NCI-H69 (cell line): ENCODE measurements at regions not wholly inside any gene's neighbourhood (a gene's known extent, or its start where the extent isn't known, plus 50 kb on each side); places are given as distances from the start of the nearest gene placed in this dataset.
"Not testable (repeated sequence)": the region's sequence is repeated elsewhere in the genome, so short reads cannot be mapped to it uniquely, and the experiment has no call there.

Source experiments
- DNase-seq: peaks from one replicate; lab custom pipeline; 2025; lab: John Stamatoyannopoulos, UW

DNA sequence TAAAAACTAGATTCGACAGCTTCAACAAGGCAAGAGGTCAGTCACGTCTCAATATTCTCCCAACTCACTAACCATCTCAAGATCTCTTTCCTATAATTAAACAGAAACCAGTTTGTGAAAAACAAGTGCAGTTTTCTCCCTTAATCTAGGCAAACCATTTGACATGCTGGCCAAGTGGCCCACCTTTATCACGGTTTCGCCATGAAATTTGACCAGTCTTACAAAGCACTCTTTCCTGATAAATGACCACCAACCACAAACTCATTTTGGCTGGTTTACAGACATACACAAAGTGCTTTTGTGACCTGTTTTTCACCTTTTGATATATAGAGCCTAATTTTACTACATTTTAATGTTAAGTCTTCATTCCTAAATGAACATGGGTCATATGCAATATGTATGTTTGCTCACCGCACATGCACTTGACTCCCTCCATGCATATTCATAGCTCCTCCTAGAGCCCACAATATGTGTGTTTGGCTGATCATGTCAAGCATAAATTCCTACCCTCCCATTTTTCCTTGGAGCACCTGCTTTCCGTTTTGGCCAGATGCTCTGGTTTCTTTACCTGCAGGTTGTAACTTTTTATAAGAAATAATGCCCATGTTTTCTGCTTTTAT lies 385.1 kb downstream of the RAD51AP2 start:
- no peak for DNase-seq

DNA sequence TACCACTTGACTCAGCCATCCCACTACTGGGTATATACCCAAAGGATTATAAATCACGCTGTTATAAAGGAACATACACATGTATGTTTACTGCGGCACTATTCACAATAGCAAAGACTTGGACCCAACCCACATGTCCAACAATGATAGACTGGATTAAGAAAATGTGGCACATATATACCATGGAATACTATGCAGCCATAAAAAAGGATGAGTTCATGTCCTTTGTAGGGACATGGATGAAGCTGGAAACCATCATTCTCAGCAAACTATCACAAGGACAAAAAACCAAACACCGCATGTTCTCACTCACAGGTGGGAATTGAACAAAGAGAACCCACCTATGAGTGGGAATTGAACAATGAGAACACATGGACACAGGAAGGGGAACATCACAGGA lies 387.6 kb downstream of the RAD51AP2 start:
- DNase-seq = not testable (repeated sequence)

DNA sequence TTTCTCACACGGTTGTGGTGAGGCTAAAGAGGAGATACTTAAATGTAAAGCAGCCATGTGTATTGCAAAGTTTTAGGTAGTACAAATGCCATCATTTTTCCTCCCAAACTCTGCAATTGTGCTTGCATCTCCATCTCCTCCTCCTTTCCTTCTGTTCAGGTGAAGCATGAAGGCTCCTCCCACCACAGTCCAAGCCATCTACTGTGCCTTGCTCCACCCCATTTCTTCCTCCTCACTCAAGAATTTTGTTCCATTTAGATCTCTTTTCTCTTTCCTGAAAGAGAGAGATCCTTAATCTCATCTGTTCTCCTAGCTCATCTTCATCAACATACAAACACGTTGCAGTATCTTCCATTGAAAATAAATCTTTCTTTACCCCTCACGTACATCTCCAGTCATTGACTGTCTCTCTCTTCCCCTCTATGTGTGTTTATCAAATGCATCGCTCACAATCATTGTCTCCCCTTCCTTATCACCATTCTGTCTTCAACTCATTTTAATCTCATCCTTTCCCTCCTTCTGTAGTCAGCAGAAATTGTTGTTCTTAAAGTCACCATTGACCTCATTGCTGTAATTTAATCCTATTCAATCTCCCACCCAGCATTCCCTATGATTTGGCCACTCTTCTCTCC lies 392.1 kb downstream of the RAD51AP2 start:
- no peak for DNase-seq

DNA sequence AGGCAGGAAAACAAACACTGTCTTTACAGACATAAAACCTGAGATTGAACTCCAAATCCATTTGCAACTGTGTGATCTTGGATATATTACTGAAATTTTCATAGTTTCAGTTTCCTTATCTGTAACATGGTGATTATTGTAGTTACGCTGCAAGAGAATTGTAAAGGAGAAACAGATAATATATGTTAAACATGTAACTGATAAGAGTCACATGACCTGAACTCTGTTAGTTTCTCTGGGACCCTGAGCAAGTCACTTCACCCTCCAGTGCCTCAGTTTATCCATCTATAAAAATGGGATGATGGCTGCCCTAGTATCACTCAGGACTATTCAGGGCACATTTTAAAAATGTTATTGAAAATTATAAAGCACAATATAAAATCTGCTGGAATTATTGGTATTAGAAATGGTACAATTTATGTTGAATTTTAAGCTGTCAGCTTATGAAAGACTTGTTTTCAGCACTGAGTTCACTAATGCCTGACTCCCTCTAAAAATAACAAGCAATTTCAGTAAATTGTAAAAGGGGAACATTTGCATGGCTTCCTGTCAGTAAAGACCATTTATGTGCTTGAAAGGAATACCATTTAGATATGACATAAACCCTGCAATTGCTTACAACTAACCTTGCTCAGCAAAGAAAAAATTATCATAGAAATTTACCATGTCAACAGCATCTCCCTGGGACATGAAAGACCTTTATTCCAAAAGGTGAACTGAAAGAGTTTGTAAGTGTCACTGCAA lies 393.5 kb downstream of the RAD51AP2 start:
- no peak for DNase-seq

DNA sequence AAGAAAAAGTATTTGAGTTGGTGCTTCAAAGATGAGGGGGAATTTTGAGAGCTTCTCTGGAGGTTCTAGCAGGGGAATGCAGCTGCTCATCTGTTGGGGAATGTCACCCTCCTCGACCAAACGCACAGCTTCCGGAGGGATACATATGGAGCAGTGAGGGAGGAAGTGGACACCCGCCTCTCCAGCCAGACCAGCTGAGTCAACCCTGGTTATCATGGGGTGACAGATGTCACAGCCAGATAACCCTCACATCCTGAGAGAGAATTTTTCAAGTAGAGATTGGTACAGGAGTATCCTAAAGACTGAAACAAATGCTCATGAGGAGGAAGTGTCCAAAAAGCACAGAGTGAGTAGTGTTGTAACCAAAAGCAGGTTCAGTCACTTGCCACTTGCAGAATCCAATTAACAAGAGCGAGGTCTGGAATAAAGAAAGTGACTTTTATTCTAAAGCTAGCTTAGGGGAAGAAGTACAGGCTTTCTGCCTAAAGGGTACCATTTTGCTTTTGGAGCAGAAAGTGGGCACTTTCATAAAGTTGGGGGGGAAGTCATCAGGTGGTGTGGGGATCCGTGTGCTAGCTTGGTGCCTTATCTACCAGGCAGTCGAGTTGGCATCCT lies 395.2 kb downstream of the RAD51AP2 start:
- DNase-seq = no peak

DNA sequence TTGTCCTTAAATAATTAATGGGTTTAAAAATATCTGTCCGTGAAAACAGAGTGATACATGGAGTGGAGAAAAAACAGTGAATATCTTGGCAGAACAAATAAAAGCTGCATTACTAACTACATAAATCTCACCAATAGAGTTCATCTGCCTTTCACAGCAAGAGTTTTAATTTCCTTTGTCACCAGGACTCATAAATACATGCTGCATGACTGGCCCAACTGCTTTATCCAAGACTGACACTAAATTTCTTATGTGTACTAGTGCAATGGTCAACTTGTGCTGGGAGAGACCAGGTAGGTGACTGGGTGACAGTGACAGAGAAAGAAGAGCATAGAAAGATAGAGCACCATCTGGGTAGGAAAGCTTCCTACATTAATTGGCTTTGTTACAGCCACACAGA lies 402.8 kb downstream of the RAD51AP2 start:
- DNase-seq = no peak

DNA sequence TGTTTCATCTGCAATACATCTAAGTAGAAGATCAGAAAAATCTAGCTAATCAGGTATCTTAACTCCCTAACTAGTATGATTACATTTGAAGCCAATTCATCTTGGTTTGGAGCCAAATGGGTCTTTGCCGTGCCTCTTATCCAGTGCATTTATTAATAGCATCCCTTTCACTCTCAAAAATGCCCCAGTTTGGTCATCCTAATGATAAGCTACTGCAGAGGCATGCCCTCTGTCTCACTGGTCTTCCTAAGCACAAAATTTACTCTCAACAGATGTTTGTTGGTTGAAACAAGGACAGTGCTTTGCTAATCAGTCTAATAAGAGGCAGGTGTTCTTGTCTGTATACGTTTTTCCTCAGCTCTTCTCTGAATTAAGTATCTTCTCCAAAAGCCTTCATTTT lies 403.2 kb downstream of the RAD51AP2 start:
- DNase-seq = no peak

DNA sequence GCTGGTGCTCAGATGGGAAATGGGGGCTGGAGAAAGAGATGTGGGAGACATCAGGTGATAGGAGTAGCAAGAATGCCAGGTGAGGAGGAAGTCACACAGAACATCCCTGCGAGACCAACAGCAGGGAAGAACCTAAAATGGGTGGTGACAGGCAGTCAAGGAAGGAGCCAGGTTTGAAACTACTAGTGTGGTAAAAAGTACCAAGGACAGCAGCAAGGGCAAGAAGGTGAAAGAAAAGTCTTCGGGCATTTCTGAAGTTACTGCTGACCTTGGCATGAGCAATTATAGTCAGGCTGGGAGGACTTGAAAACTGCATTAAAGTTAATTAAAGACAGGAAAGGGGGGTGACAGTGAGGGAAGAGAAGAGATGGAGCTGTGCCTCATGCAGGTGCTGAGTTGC lies 410.4 kb downstream of the RAD51AP2 start:
- no peak for DNase-seq

DNA sequence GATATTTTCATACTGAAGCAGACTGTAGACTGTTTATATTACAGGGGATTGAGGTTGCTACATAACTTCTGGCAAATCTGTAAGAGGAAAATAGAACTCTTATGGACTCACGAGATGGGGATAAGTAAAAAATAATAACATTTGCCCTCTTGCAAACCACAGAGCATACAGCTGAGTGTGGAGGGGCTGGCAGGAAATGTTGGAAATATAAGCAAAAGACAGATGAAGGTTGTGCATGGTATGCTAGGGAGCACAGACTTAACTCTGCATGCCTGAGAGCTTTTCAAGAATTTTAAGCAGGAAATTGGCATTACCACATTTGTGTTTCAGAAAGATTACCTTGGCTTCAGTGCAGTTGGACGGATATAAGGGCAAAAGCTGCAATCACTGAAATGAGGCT lies 411.1 kb downstream of the RAD51AP2 start:
- DNase-seq = no peak

DNA sequence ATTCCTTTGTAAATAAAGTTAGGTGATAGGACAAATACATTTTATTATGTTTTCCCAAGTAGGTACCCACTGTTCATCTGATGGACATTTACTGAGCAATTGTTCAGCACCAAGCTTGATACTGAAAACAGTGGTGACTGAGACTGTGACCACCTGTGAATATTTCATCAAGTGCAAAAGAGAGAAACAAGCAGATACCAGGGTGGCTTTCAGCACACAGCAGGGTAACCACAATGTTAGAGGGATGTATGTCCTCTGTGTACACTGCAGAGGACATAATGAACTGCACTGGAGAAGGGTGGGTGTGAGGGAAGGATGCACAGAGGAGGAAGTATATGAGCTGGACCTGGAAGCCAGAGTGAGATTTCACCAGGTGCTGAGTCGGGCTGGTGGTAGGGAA lies 411.8 kb downstream of the RAD51AP2 start:
- DNase-seq = no peak

DNA sequence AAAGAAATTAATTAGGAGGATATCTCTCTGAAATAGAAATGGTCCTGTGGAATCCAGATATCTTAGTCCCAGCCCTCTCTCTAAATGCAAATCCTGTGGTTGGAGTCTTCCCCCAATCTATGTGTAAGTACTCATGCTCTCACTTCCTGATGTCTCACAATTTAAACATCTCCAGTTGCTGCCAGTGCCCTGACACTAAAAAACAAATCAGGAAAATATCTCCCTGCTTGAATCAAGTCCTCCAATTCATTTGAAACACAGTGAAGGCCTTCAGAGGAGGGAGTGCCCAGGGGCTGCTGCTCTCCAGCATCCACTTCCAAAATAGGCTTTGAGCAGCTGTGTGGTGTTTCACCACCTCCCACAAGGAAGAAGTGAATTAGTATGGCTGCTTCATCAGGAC lies 413.8 kb downstream of the RAD51AP2 start:
- no peak for DNase-seq

DNA sequence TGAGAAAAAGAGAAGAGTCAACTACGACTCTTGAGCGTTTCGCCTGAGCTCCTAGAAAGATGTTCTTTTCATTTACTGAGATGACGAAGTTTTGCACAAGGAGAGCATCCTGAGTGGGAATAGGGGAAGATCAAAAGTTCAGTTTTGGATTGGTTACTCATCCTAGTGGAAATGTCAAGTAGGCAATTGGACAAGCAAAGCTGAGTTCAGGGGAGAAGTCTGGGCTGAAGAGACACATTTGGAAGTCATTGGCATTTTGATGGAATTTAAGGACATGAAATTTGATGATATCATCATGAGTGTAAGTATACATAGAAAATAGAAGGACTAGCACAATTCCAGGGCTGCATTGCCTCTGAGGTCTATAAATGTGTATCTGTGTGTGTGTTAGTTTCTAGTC lies 416.6 kb downstream of the RAD51AP2 start:
- no peak for DNase-seq

DNA sequence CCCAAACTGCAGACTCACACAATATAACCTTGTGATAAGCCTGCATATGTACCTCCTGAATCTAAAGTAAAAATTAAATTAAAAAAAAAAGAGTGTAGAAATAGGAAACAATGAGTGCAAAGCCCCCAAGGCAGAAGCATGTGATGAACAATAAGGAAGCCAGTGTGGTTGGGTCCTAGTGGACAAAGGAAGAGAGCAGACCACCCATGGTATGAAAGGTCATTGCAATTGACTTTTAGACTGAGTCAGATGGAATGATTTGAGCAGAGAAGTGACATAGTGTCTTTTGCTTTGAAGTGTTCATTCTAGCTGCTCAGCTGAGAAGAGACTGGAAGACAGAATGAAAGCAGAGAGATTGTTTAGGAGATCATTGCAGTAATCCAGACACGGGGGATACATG lies 417.1 kb downstream of the RAD51AP2 start:
- no peak for DNase-seq

DNA sequence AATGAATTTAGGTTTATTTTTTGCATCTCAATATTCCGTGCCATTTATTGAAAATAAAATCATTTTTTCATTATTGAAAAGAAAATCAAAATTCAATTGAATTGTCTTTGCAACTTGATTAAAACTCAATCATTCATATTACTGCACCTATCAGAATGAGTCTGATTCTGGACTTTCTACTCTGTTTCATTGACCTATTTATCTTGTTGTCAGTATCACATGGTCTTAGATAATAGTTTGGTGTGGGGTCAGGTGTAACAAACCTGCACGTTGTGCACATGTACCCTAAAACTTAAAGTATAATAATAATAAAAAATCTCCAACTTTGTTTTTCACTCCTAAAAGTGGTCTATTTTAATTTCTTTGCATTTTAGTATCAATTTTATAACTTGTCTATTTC lies 422.9 kb downstream of the RAD51AP2 start:
- DNase-seq = no peak

DNA sequence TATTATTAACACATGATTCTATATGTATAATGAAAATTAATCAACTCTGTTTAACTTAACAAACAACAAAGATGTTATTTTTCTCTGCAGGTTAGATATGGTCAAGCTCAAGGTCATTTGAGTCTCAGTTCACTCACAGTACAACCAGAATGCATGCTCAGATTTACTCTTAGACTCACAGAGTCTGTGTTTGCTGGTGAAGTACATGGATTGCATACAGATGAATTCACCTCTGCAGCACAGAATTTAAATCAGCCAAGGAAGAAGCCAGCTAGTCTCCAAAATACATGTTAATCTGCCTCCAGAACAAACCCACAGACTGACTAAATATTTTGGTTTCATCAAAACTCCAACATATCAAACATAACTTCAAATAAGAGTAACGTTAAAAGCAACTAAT lies 424.5 kb downstream of the RAD51AP2 start:
- DNase-seq = no peak

DNA sequence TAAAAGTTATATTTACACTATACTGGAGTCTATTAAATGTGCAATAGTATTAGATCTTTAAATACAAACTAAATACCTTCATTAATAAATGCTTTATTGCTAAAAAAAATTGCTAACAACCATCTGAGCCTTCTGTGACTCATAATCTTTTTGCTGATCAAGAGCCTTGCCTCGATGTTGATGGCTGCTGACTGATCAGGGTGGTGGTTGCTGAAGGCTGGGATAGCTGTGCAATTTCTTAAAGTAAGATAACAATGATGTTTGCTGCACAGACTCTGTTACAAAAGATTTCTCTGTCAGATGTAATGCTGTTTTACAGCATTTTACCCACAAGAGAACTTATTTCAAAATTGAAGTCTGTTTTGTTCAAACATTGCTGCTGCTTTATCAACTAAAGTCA lies 421.4 kb upstream of the CYRIA start:
- DNase-seq = no peak

DNA sequence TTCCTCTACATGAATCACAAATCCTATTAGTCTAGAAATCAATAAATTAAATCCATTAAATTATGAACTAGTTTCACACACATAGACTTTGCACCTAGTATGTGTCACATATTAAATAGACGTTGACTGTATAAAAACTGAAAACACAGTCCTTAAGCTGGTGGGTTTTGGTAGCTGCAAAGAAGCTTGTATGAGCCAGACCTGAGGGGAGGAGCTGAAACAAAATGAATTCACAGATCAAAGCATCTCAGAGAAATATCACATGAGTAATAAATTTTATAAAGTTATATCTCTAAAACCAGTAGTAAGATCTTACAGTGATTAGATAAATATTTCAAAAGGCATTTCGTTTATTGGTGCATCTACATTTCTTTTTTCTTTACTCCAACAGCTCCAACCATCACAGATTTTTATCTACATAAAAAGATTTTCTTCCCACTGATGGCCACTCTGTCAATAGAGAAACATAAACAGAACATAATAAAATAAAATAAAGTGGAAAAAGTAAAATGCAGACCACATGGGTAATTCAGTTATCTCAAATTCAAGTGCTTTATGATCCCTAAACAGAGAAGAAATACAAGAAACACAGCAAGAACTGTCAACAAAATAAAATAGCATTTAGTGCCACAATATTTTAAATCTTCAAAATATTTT lies 420.0 kb upstream of the CYRIA start:
- no peak for DNase-seq

DNA sequence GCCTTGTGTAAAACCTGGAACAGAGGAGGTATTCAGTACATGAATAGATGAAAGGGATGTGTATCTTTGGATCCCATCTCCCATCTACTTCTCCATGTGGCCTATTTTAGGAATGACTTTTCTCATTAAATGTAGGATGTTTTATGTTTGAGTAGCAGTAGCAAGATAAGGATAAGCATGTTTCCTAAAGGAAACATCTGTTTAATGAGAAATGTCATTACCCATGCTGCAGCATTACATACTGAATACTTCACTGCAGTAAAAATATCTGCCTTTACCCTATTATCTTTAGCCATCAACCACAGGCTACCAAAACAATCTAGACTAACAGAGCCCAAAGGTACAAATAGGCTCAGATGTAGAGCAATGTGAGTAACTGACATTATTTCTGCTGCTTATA lies 419.2 kb upstream of the CYRIA start:
- no peak for DNase-seq

DNA sequence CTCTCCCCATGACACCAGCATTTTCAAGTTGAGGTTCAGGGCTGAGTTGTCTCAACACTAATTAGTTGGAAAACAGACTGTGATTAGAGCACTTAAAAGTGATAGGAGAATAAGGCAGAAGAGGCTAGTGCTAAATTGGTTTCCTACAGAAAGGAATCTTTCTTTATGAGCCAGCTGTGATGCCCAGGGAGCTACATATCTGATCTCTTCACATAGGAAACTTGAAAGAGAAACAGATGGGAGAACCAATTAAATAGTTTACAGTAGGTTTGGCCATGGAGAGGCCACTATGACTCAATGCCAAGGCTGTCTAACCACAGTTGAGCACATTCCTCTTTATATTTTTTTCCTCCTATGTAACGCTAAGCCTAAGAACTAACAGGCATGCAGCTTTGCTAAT lies 418.3 kb upstream of the CYRIA start:
- DNase-seq = peak; percentile 94

DNA sequence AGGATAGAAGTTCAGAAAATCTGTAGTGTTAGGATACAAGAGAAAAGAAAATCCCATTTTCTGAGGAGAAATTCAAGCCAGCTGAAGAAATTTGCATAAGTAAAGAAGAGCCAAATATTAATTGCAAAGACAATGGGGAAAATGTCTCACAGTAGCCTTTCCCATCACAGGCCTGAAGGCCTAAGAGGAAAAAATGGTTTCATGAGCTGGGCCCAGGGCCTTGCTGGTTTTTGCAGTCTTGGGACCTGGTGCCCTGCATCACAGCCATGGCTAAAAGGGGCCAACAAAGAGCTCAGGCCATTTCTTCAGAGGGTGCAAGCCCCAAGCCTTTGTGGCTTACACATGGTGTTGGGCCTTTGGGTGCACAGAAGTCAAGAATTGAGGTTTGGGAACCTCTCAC lies 413.6 kb upstream of the CYRIA start:
- no peak for DNase-seq

DNA sequence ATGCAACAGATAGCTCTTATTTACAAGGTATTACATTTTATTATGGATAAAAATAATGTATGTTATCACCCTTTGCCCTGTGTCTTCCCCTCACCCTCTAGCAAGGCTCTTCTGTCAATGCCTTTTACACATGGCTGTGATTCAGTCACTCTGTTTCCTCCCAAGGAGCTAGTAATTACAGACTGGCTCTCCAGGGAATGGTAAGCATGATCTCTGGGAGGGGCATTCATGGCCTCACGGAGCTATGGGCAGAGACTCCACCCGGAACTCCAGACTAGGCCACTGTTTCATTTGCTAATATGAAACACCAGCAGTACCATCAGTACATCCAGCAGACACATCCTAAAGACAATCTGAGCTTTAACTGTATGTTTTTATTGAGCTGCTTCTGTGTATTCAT lies 410.9 kb upstream of the CYRIA start:
- DNase-seq = peak; percentile 82

DNA sequence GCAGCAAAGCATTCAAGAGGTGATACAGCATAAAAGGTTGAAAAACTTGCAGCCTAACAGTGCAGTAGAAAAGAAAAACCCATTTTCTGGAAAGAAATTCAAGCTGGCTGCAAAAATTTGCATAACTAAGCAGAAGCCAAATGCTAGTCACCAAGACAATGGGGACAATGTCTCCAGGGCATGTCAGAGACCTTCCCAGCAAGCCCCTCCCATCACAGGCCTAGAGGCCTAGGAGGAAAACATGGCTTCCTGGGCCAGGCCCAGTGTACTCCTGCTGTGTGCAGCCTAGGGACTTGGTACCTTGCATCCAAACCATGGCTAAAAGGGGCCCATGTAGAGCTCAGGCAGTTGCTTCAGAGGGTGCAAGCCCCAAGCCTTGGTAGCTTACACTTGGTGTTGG lies 405.1 kb upstream of the CYRIA start:
- DNase-seq = no peak

DNA sequence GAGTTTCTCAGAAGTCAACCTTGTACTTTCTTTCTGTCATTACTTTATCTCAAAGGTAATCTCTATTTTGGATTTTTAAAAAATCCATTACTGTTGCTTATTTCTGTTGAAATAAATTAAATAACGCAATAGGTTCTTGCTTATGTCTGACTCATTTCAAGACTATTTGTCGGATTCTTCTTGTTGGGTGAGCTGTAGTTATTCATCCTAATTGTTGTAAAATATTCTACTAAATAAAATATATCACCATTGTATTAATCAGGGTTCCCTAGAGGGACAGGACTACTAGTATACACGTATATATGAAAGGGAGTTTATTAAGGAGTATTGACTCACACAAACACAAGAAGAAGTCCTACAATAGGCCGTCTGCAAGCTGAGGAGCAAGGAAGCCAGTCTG lies 403.9 kb upstream of the CYRIA start:
- no peak for DNase-seq
